ENCODE measurements at regions not wholly inside any gene's neighbourhood (a gene's known extent, or its start where the extent isn't known, plus 50 kb on each side); places are given as distances from the start of the nearest gene placed in this dataset.

- DNase-seq = no peak
Observed at GRCh38 chr21:35896060-35896459, 164.3 kb downstream of the SETD4 start.

- no peak for DNase-seq
Observed at GRCh38 chr21:35895598-35895997, 164.7 kb downstream of the SETD4 start.

GRCh38 chr21:35893156-35893555 is 167.2 kb downstream of the SETD4 start:
- DNase-seq = no peak

- no peak for DNase-seq
Observed at GRCh38 chr21:35886887-35887286, 173.4 kb downstream of the SETD4 start.

GRCh38 chr21:35885942-35886541 is 174.3 kb downstream of the SETD4 start:
- no peak for DNase-seq

- no peak for DNase-seq
Observed at GRCh38 chr21:35882791-35883240, 177.5 kb downstream of the SETD4 start.

GRCh38 chr21:35873441-35873840 is 186.9 kb downstream of the SETD4 start:
- no peak for DNase-seq

- DNase-seq = no peak
Observed at GRCh38 chr21:35871906-35872305, 188.4 kb downstream of the SETD4 start.

- no peak for DNase-seq
Observed at GRCh38 chr21:35868869-35869223, 191.5 kb downstream of the SETD4 start.

GRCh38 chr21:35868005-35868868 is 192.1 kb downstream of the SETD4 start:
- DNase-seq = no peak

- DNase-seq = no peak
Observed at GRCh38 chr21:35864039-35864438, 196.3 kb downstream of the SETD4 start.

GRCh38 chr21:35862969-35863368 is 197.4 kb downstream of the SETD4 start:
- DNase-seq = no peak

- no peak for DNase-seq
Observed at GRCh38 chr21:35861661-35862060, 198.7 kb downstream of the SETD4 start.

GRCh38 chr21:35860189-35860869 is 200.0 kb downstream of the SETD4 start:
- no peak for DNase-seq

- DNase-seq = no peak
Observed at GRCh38 chr21:35859677-35860076, 200.6 kb downstream of the SETD4 start.

- DNase-seq = no peak
Observed at GRCh38 chr21:35857095-35857494, 203.2 kb downstream of the SETD4 start.

- no peak for DNase-seq
Observed at GRCh38 chr21:35855484-35855883, 204.8 kb downstream of the SETD4 start.

GRCh38 chr21:35854281-35854680 is 206.0 kb downstream of the SETD4 start:
- no peak for DNase-seq

- DNase-seq = peak in 1 of 51 donors; percentile 3
Observed at GRCh38 chr21:35853321-35854239, 206.7 kb downstream of the SETD4 start.

GRCh38 chr21:35852820-35853219 is 207.5 kb downstream of the SETD4 start:
- no peak for DNase-seq

- no peak for DNase-seq
Observed at GRCh38 chr21:35850542-35851103, 209.7 kb downstream of the SETD4 start.

Measured in hypothalamus (tissue), 51 donors.